ENCODE measurements at regions not wholly inside any gene's neighbourhood (a gene's known extent, or its start where the extent isn't known, plus 50 kb on each side); places are given as distances from the start of the nearest gene placed in this dataset.

GRCh38 chr5:143717400-143717799, 94.6 kb upstream of the HMHB1 start (continued):
- TF ChIP-seq PATZ1 (CRISPR knock-in tag; IDR thresholded peaks at IDR 0.05) = no peak

GRCh38 chr5:143716881-143717280, 95.1 kb upstream of the HMHB1 start:
- CTCF ChIA-PET (ENCODE audit: low intra/inter-chr PET ratio, low total read pairs) = no interaction called here
- H3K79me2 ChIP-seq (ENCODE audit: insufficient read depth, low read length) = no peaks in the 10 kb centered on the region
- in situ Hi-C loops (cut with HindIII; ENCODE audit: extremely low pct_ligation_motif_present, low pct_unique_long_range_greater_than_20kb) (no loop called here), intact Hi-C loops (cut with micrococcal nuclease; ENCODE audit: unreplicated experiment) (no loop called here)
- DNase-seq (ENCODE audit: low spot score) (no peak), ATAC-seq (no peak), FAIRE-seq (no peak)
- H3K9me3 ChIP-seq (ENCODE audit: low read length) = no peaks in the 10 kb centered on the region
- H3K9ac ChIP-seq (ENCODE audit: insufficient read depth, low read depth, low read length) = no peak overlapping the region
- H3K36me3 ChIP-seq (replicated peaks in 1 of 2; ENCODE audit: control insufficient read depth in 1 of 2, insufficient read depth in 2 of 2, low read length in 2 of 2) = no peaks in the 10 kb centered on the region
- H3K4me3 ChIP-seq (replicated peaks in 1 of 3; ENCODE audit: insufficient read depth in 1 of 3, low read depth in 2 of 3, low read length in 3 of 3) = no peak overlapping the region
- H3K4me2 ChIP-seq (ENCODE audit: low read depth, low read length) = no peak overlapping the region
- no peak overlapping the region for H2AFZ ChIP-seq (ENCODE audit: low read length)
- POLR2A ChIA-PET = no interaction called here
- no peaks in the 10 kb centered on the region; a peak in 2 of 5 replicates for H3K27me3 ChIP-seq (ENCODE audit: control insufficient read depth in 1 of 2, insufficient read depth in 2 of 2, low read length in 2 of 2)
- WGBS (ENCODE audit: low lambda C conversion rate) = 10% methylated on average over 4 of the region's 4 CpGs
- no peaks in the 10 kb centered on the region for H3K4me1 ChIP-seq (ENCODE audit: insufficient read depth, low read length)
- BruUV-seq (replicated peaks) = no TSS peak
- no peaks in the 10 kb centered on the region for H4K20me1 ChIP-seq (ENCODE audit: insufficient read depth, low read length)
- no peak overlapping the region for H3K27ac ChIP-seq (ENCODE audit: extremely low read length, insufficient read depth, low read length)
- TF ChIP-seq HNRNPLL (IDR thresholded peaks at IDR 0.05; ENCODE audit: low read depth, low read length, poor library complexity, severe bottlenecking) (no peak), ZBED4 (CRISPR knock-in tag; IDR thresholded peaks at IDR 0.05; ENCODE audit: borderline replicate concordance) (no peak), PHB2 (IDR thresholded peaks at IDR 0.05; ENCODE audit: partially characterized antibody) (no peak), NCOA2 (CRISPR knock-in tag; IDR thresholded peaks at IDR 0.05) (no peak), CAMTA2 (CRISPR knock-in tag; IDR thresholded peaks at IDR 0.05; ENCODE audit: borderline replicate concordance) (no peak), ZNF441 (CRISPR knock-in tag; IDR thresholded peaks at IDR 0.05; ENCODE audit: borderline replicate concordance) (no peak), GATAD1 (CRISPR knock-in tag; IDR thresholded peaks at IDR 0.05) (no peak), REST (IDR thresholded peaks at IDR 0.05; ENCODE audit: borderline replicate concordance in 1 of 2, low read depth in 1 of 2, low read length in 2 of 2) (no peak), ARNT (IDR thresholded peaks at IDR 0.05) (no peak), ZBTB43 (CRISPR knock-in tag; conservative IDR thresholded peaks at IDR 0.05) (no peak), ZNF547 (CRISPR knock-in tag; IDR thresholded peaks at IDR 0.05) (no peak), CHD2 (IDR thresholded peaks at IDR 0.05; ENCODE audit: low read depth, low read length) (no peak)

Measured in HepG2 (cell line).